H9 (cell line): ENCODE measurements at regions not wholly inside any gene's neighbourhood (a gene's known extent, or its start where the extent isn't known, plus 50 kb on each side); places are given as distances from the start of the nearest gene placed in this dataset.

Experiments used
- DNase-seq: peaks from one replicate; pipeline ENCODE4 v3.0.0-alpha.2; 2017
- H2AFZ ChIP-seq: one replicate; pipeline ENCODE4 v1.6.1; 2013; ENCODE audit warnings: mild to moderate bottlenecking, low read length, control low read depth, moderate library complexity
- H2AK5ac ChIP-seq: 2 replicates; pipeline ENCODE4 v1.6.1; 2013; ENCODE audit warnings: low read length, control low read depth, mixed read lengths; ENCODE audit not compliant: insufficient read length
- H2BK120ac ChIP-seq: one replicate; pipeline ENCODE4 v1.6.1; 2013; ENCODE audit warnings: low read depth, mild to moderate bottlenecking, low read length, control low read depth, inconsistent platforms; ENCODE audit not compliant: poor library complexity, severe bottlenecking
- H2BK12ac ChIP-seq: 2 replicates; pipeline ENCODE4 v1.6.1; 2013; ENCODE audit warnings: low read length, control low read depth, mixed read lengths, low read depth; ENCODE audit not compliant: insufficient read length
- H2BK15ac ChIP-seq: 2 replicates; pipeline ENCODE4 v1.6.1; 2013; ENCODE audit warnings: low read depth, low read length, control low read depth
- H2BK20ac ChIP-seq: one replicate; pipeline ENCODE4 v1.6.1; 2013; ENCODE audit warnings: low read depth, mild to moderate bottlenecking, low read length, control low read depth, inconsistent platforms; ENCODE audit not compliant: poor library complexity, severe bottlenecking
- H2BK5ac ChIP-seq: 2 replicates; pipeline ENCODE4 v1.6.1; 2013; ENCODE audit warnings: low read length, control low read depth, mixed read lengths; ENCODE audit not compliant: insufficient read length
- H3K14ac ChIP-seq: 2 replicates; pipeline ENCODE4 v1.6.1; 2013; ENCODE audit warnings: low read length, control low read depth; ENCODE audit not compliant: insufficient read depth
- H3K18ac ChIP-seq: 2 replicates; pipeline ENCODE4 v1.6.1; 2013; ENCODE audit warnings: low read depth, mild to moderate bottlenecking, mixed read lengths, low read length, control low read depth; ENCODE audit not compliant: insufficient read length
- H3K23ac ChIP-seq: 2 replicates; pipeline ENCODE4 v1.6.1; 2013; ENCODE audit warnings: low read length, control low read depth, mixed read lengths, low read depth; ENCODE audit not compliant: insufficient read length
- H3K23me2 ChIP-seq: 2 replicates; pipeline ENCODE4 v1.6.1; 2013; ENCODE audit warnings: low read depth, mild to moderate bottlenecking, mixed read lengths, low read length, control low read depth; ENCODE audit not compliant: insufficient read length, poor library complexity, severe bottlenecking
- H3K27ac ChIP-seq: 2 replicates; pipeline ENCODE4 v1.5.1; 2013; ENCODE audit warnings: low read length, control low read depth, mixed read lengths, low read depth; ENCODE audit not compliant: insufficient read length
- H3K27me3 ChIP-seq: 2 replicates; pipeline ENCODE4 v1.6.1; 2013; ENCODE audit warnings: low read length, control low read depth, inconsistent platforms; ENCODE audit not compliant: insufficient read depth
- H3K4ac ChIP-seq: 2 replicates; pipeline ENCODE4 v1.6.1; 2013; ENCODE audit warnings: low read depth, mild to moderate bottlenecking, control low read depth, inconsistent platforms, low read length, moderate library complexity
- H3K4me1 ChIP-seq: 2 replicates; pipeline ENCODE4 v1.6.1; 2013; ENCODE audit warnings: low read length, control low read depth, inconsistent platforms; ENCODE audit not compliant: insufficient read depth
- H3K4me2 ChIP-seq: 2 replicates; pipeline ENCODE4 v1.6.1; 2013; ENCODE audit warnings: low read length, control low read depth, mixed read lengths; ENCODE audit not compliant: insufficient read length, insufficient read depth
- H3K56ac ChIP-seq: 2 replicates; pipeline ENCODE4 v1.6.1; 2013; ENCODE audit warnings: low read depth, mild to moderate bottlenecking, mixed read lengths, low read length, control low read depth; ENCODE audit not compliant: insufficient read length
- H3K79me1 ChIP-seq: 2 replicates; pipeline ENCODE4 v1.6.1; 2013; ENCODE audit warnings: low read depth, mild to moderate bottlenecking, moderate library complexity, low read length, control low read depth, inconsistent platforms; ENCODE audit not compliant: insufficient read depth, poor library complexity, severe bottlenecking
- H3K79me2 ChIP-seq: 2 replicates; pipeline ENCODE4 v1.6.1; 2013; ENCODE audit warnings: low read length, control low read depth, inconsistent platforms; ENCODE audit not compliant: insufficient read depth
- H3K9ac ChIP-seq: 2 replicates; pipeline ENCODE4 v1.6.1; 2013; ENCODE audit warnings: low read length, control low read depth, mixed read lengths; ENCODE audit not compliant: insufficient read length; ENCODE audit errors: extremely low read depth
- H3K9me3 ChIP-seq: one replicate; pipeline ENCODE4 v1.6.1; 2013; ENCODE audit warnings: low read depth, low read length, inconsistent platforms; ENCODE audit not compliant: control insufficient read depth
- H3T11ph ChIP-seq: one replicate; pipeline ENCODE4 v1.6.1; 2013; ENCODE audit warnings: mild to moderate bottlenecking, low read length, control low read depth, inconsistent platforms
- H4K20me1 ChIP-seq: one replicate; pipeline ENCODE4 v1.6.1; 2013; ENCODE audit not compliant: control insufficient read depth, insufficient read length, insufficient read depth
- H4K5ac ChIP-seq: 2 replicates; pipeline ENCODE4 v1.6.1; 2013; ENCODE audit warnings: low read depth, mild to moderate bottlenecking, mixed read lengths, low read length, control low read depth; ENCODE audit not compliant: insufficient read length
- H4K8ac ChIP-seq: replicated peaks from 2 replicates; pipeline ENCODE4 v1.6.1; 2013; ENCODE audit warnings: low read length, control low read depth, mixed read lengths, low read depth; ENCODE audit not compliant: insufficient read length
- H4K91ac ChIP-seq: 2 replicates; pipeline ENCODE4 v1.6.1; 2013; ENCODE audit warnings: low read depth, mild to moderate bottlenecking, moderate library complexity, mixed read lengths, low read length, control low read depth; ENCODE audit not compliant: insufficient read length
- H3K27ac Mint-ChIP-seq, 3 experiments: 2 replicates in 2 of 3; 3 replicates in 1 of 3; pipeline ENCODE4 v1.8.0; 2020 to 2021; ENCODE audit warnings: mixed read lengths in 3 of 3, mild to moderate bottlenecking in 1 of 3, moderate library complexity in 1 of 3
- H3K27me3 Mint-ChIP-seq: 2 replicates; pipeline ENCODE4 v1.8.0; 2021; ENCODE audit warnings: low read depth, mild to moderate bottlenecking, moderate library complexity, mixed read lengths
- H3K36me3 Mint-ChIP-seq, 3 experiments: 2 replicates in 2 of 3; 3 replicates in 1 of 3; pipeline ENCODE4 v1.8.0; 2020 to 2021; ENCODE audit warnings: low read depth in 3 of 3, mixed read lengths in 3 of 3; ENCODE audit not compliant: insufficient read depth in 1 of 3
- H3K4me1 Mint-ChIP-seq, 2 experiments: 2 replicates each; pipeline ENCODE4 v1.8.0; 2020; ENCODE audit warnings: mixed read lengths in 2 of 2
- H3K4me3 Mint-ChIP-seq, 2 experiments: 2 replicates in 1 of 2; 3 replicates in 1 of 2; pipeline ENCODE4 v1.8.0; 2020 to 2021; ENCODE audit warnings: mild to moderate bottlenecking in 2 of 2, mixed read lengths in 2 of 2, moderate library complexity in 1 of 2
- H3K9me3 Mint-ChIP-seq, 2 experiments: 2 replicates in 1 of 2; 3 replicates in 1 of 2; pipeline ENCODE4 v1.8.0; 2020; ENCODE audit warnings: mild to moderate bottlenecking in 2 of 2, mixed read lengths in 2 of 2, moderate library complexity in 1 of 2
- WGBS: extraction: QIAGEN DNeasy Blood & Tissue Kit; methylation state at CpG from one replicate; pipeline ENCODE4 v1.1.7; 2013; ENCODE audit warnings: missing lambda C conversion rate, low lambda C conversion rate, mixed read lengths; ENCODE audit not compliant: insufficient read length; ENCODE audit errors: extremely low coverage; 5-methylcytosine and 5-hydroxymethylcytosine counted together
- TF ChIP-seq, protein P1 (sequence below): fragments of 200-600 bp; sonication (generic); conservative IDR thresholded peaks from 3 replicates; pipeline ENCODE4 v1.8.0; 2021; ENCODE audit warnings: antibody characterized with exemption, mild to moderate bottlenecking

DNA sequence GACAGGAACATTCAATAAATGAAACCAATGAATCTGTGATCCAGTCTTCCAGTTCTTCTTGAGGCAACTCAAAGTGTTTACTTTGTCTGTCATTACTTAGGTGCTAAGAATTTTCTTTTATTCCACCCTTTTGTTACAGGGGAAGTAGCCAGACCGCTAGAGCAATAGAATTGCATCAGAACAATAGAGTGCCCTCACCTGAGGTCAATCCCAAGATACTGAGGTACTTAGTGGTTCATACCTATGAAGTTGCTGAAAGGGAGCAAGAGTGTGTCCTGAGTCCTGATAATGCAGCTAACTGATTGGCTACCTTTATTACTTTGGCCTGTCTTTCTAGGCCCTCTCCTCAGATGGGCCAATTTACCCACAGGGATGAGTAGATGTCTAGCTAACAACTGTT lies 359.4 kb upstream of the KCNH7 start:
- TF ChIP-seq, protein P1, sequence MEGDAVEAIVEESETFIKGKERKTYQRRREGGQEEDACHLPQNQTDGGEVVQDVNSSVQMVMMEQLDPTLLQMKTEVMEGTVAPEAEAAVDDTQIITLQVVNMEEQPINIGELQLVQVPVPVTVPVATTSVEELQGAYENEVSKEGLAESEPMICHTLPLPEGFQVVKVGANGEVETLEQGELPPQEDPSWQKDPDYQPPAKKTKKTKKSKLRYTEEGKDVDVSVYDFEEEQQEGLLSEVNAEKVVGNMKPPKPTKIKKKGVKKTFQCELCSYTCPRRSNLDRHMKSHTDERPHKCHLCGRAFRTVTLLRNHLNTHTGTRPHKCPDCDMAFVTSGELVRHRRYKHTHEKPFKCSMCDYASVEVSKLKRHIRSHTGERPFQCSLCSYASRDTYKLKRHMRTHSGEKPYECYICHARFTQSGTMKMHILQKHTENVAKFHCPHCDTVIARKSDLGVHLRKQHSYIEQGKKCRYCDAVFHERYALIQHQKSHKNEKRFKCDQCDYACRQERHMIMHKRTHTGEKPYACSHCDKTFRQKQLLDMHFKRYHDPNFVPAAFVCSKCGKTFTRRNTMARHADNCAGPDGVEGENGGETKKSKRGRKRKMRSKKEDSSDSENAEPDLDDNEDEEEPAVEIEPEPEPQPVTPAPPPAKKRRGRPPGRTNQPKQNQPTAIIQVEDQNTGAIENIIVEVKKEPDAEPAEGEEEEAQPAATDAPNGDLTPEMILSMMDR: no peak
- H3K9me3 ChIP-seq: no peaks in the 10 kb centered on the region
- no CpG with 5 or more reads among the region's 1 CpG for WGBS
- H3K79me2 ChIP-seq: no peaks in the 10 kb centered on the region
- H3K23ac ChIP-seq: no peak overlapping the region
- no peak overlapping the region for H2BK12ac ChIP-seq
- Mint-ChIP-seq H3K4me1 (peaks cover 3 to 6% of the 10 kb centered on the region in 2 experiments; a peak in 3 of 4 replicates), H3K4me3 (no peak overlapping the region), H3K27me3 (no peaks in the 10 kb centered on the region), H3K9me3 (peaks cover 0 to 2% of the 10 kb centered on the region in 2 experiments; a peak in 1 of 5 replicates), H3K36me3 (no peaks in the 10 kb centered on the region), H3K27ac (no peak overlapping the region)
- H4K5ac ChIP-seq: no peak overlapping the region
- no peaks in the 10 kb centered on the region for H4K20me1 ChIP-seq
- H2BK20ac ChIP-seq: no peak overlapping the region
- no peak overlapping the region for H3K18ac ChIP-seq
- no peak overlapping the region for H3K4ac ChIP-seq
- no peaks in the 10 kb centered on the region for H3K4me1 ChIP-seq
- no peak overlapping the region for H2AK5ac ChIP-seq
- no peak overlapping the region for H4K91ac ChIP-seq
- H3K23me2 ChIP-seq: no peaks in the 10 kb centered on the region
- no peaks in the 10 kb centered on the region for H3K79me1 ChIP-seq
- H3K4me2 ChIP-seq: no peak overlapping the region
- H2BK15ac ChIP-seq: no peak overlapping the region
- no peaks in the 10 kb centered on the region for H3K27me3 ChIP-seq
- H3K14ac ChIP-seq: no peak overlapping the region
- DNase-seq: no peak
- H3T11ph ChIP-seq: no peak overlapping the region
- H3K56ac ChIP-seq: no peak overlapping the region
- no peak overlapping the region for H2BK120ac ChIP-seq
- no peak overlapping the region for H3K27ac ChIP-seq
- H2AFZ ChIP-seq: no peak overlapping the region
- H3K9ac ChIP-seq: no peak overlapping the region
- no peak overlapping the region for H2BK5ac ChIP-seq
- no peak overlapping the region for H4K8ac ChIP-seq
